ENCODE measurements at regions not wholly inside any gene's neighbourhood (a gene's known extent, or its start where the extent isn't known, plus 50 kb on each side); places are given as distances from the start of the nearest gene placed in this dataset.

GRCh38 chr22:26798462-26799065, 141.2 kb downstream of the MIAT start:
- DNase-seq (ENCODE audit: low spot score), result no peak
- intact Hi-C loops (cut with DNase I), result no loop called here

DNA sequence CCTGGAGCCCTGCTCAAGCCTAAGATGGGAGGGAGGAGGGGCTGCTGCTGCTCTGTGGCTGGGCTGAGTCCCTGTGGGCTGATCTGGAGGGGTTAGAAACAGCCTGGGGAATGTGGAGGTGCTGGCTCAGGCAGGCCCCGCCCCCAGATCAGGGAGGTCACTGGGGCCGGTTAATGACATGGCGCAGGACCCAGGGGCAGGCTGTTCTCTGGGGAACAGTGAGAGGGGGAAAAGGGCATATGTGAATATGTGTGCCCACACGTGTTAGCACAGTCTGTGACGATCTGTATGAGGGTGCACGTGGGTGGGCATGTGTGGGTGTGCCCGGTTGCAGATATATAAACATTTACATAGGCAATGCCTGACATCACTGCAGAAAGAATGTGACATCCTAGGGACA, 143.5 kb downstream of the MIAT start:
- DNase-seq (ENCODE audit: low spot score), result no peak
- intact Hi-C loops (cut with DNase I), result no loop called here

DNA sequence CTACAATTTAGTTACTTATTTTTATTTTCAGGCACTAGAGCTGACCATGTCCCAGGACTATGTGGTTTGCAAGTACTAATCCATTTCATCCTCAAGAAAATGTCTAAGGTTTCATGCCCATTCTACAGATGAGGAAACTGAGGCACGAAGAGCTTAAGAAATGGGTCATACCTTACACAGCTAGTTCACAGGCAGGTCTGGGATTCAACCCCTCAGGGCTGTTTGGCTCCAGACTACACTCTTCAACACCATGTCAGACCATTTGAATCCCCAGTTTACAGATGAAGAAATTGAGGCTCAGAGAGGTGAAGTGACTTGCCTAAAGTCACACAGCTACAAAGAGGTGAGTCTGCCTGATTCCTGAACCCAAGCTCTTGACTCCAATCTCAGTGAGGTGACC, 144.1 kb downstream of the MIAT start:
- DNase-seq (ENCODE audit: low spot score), result no peak
- intact Hi-C loops (cut with DNase I), result no loop called here

DNA sequence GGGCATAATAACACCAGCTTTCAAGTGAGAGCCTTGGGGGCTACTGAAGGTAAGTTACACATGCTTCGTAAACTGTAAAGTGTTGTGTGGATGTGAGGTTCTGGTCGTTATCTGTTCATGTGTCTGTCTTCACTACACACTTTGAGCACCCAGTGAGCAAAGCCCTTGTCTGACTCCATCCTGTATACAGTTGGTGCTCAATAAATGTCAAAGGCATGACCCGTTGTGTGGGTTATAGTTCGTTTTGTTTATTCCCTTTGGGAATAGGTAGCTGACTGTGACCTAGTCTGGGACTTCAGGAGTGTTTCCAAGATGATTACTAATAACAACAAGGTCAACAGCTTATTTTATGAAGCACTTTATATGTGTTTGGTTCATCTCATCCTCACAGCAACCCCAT, 146.9 kb downstream of the MIAT start:
- DNase-seq (ENCODE audit: low spot score), result no peak
- intact Hi-C loops (cut with DNase I), result no loop called here

GRCh38 chr22:26804911-26805539, 147.6 kb downstream of the MIAT start:
- intact Hi-C loops (cut with DNase I), result no loop called here
- no peak for DNase-seq (ENCODE audit: low spot score)

DNA sequence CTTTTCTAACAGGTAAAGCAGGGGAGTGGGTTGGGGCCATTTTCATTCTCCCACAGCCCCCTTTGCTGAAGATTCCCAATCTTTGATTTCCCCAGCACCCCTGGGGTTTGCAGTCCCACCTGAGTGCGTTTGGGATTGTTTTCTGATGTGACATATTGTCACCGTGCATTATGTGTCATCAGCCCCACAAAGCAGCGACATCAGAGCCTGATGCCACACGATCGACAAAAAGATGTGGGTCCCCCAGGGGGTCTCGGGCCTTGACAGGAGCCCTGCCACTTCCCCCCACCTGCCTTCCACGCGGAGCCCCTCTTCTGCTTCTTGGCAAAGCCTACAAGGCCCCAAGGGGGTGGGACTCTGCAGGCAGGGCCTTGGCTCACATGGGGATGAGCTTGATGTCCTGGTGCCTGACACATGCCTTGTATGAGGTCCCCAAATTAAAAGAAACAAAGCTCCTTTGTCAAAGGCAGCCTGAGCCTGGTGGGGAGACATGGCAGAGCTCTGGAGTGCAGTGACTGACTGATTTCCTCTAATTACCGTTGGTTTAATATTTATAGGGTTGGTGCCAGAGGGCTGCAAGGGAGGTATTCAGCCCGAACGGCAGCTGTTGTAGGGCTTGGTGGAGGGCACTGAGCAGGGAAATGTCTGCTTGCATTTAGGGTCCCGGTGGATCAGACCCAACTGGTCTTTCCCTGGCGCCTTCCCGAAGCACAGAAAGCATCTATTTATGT, 149.2 kb downstream of the MIAT start:
- no peak for DNase-seq (ENCODE audit: low spot score)
- intact Hi-C loops (cut with DNase I), result no loop called here

- DNase-seq (ENCODE audit: low spot score), result no peak
- intact Hi-C loops (cut with DNase I), result no loop called here
These were observed 154.2 kb downstream of the MIAT start for GRCh38 chr22:26811647-26811992.

- intact Hi-C loops (cut with DNase I), result no loop called here
- no peak for DNase-seq (ENCODE audit: low spot score)
These were observed 155.3 kb downstream of the MIAT start for GRCh38 chr22:26812731-26813130.

DNA sequence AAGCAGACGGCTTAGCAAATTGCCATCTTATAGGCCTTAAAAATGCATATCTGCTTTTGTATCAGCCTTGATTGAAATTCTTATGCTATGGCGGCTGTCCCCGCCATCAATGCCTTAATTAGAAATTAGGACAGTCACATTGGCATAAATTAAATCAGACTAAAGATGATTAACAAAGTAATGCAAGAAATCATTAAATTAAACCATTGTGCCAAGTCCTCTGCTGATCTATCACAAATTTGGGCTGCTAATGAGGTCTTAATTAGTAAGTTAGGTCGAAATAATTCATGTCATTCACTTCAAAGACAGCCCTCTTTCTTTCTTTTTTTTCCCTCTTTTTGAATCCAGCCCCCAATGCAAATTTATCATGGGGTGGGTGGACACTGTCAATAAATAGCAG, 159.3 kb downstream of the MIAT start:
- no peak for DNase-seq (ENCODE audit: low spot score)
- intact Hi-C loops (cut with DNase I), result no loop called here

DNA sequence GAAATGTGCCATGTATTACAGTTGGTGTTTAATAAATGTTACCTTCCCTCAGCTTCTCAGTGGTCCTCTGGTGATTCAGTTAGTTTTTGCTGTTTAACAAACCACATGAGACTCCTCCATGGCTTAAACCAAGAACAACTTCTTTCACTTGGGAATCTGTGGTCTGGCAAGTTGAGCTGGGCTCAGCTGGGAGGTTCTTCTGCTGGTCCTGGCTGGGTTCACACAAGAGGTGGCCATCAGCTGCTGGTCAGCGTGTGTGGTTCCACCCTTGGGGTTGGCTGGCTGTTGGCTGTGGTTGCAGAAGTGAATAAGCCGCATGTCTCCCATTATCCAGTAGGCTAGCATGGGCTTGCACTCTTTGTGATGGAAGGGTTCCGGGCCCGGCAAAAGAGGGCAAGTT, 160.5 kb downstream of the MIAT start:
- no peak for DNase-seq (ENCODE audit: low spot score)
- intact Hi-C loops (cut with DNase I), result no loop called here

- DNase-seq (ENCODE audit: low spot score), result no peak
- intact Hi-C loops (cut with DNase I), result no loop called here
These were observed 164.5 kb downstream of the MIAT start for GRCh38 chr22:26821854-26822253.

- peak; percentile 39 for DNase-seq (ENCODE audit: low spot score)
- intact Hi-C loops (cut with DNase I), result no loop called here
These were observed 164.9 kb downstream of the MIAT start for GRCh38 chr22:26822313-26822712.

DNA sequence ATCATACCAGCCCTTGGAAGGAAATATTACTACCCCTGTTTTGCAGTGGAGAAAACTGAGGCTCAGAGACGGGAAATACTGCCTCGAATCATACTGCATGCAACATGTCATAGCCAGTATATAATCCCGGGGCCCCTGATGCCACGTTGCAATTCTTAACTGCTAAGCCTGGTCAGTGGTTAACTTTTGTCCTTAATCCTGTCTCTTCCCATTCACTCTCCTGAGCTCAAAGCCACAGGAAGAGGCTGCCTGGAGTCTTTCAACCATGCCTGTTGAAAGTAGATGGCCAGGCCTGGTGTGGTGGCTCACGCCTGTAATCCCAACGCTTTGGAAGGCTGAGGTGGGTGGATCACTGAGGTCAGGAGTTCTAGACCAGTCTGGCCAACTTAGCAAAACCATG, 166.6 kb downstream of the MIAT start:
- DNase-seq (ENCODE audit: low spot score), result peak; percentile 51
- intact Hi-C loops (cut with DNase I), result no loop called here

DNA sequence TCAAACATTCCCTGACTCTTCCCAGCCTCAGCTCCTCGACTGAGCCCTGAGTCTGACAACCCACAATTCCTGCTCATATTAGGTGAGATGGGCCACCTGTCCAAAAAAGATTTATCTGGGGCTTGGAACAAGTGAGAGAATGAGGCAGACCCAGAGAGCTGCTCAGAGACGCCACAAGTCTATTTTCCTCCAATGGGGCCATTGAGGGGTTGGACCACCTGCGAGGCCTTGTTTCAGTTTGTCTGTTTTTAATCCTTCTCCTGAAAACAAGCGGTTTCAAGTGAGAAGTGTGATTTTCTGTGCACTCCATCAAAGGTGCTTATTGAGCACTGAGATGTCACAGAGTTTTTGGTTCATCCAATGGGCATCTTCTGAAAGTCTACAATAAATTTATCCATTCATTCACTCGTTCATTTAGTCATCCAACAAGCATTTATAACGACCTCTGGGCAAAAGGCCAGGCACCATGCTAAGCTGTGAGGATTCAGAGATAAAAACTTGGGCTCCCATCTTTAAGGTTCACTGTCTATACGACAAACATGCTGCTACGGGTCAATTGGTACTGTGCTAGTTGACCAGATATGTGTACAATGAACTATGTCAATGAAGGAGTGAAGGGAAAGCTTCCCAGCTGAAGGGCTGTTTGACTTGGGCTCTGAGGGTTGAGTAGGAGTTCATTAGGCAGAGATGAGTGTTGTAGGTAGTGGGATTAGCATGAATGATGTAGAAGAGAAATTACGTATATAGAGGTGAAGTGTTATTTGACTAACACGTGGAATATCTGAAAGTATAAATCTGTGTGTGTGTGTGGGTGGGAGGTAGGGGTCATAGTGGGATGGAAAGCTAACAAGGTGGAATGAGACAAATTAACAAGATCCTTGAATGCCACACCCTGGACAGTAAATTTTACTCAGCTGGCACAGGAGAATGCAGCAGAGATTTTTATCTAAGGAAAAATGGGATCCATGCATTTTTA, 168.9 kb downstream of the MIAT start:
- peak; percentile 14 for DNase-seq (ENCODE audit: low spot score)
- intact Hi-C loops (cut with DNase I), result no loop called here

DNA sequence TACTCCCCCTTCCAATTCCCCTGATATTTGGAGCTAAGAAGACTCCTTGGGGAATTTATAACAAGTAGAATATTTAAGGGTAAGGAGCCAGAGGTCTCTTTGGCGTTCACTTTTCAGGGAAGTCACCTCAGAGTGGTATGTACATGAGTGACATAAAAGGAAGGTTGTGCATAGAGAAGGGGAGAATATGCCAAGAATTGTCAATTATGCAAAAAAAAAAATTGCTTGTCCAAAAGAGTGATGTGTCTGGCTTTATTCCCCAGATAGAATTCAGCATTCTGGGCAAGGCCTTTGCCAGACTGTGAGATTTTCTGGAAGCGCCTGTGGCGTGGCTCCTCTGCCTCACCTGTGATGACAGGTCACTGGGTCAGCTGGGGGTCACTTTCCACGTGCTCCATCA, 170.2 kb downstream of the MIAT start:
- intact Hi-C loops (cut with DNase I), result no loop called here
- DNase-seq (ENCODE audit: low spot score), result no peak

GRCh38 chr22:26828311-26828710, 170.9 kb downstream of the MIAT start:
- intact Hi-C loops (cut with DNase I), result no loop called here
- DNase-seq (ENCODE audit: low spot score), result no peak

- DNase-seq (ENCODE audit: low spot score), result no peak
- intact Hi-C loops (cut with DNase I), result no loop called here
These were observed 173.4 kb downstream of the MIAT start for GRCh38 chr22:26830837-26831236.

- intact Hi-C loops (cut with DNase I), result no loop called here
- no peak for DNase-seq (ENCODE audit: low spot score)
These were observed 177.6 kb downstream of the MIAT start for GRCh38 chr22:26835023-26835422.

DNA sequence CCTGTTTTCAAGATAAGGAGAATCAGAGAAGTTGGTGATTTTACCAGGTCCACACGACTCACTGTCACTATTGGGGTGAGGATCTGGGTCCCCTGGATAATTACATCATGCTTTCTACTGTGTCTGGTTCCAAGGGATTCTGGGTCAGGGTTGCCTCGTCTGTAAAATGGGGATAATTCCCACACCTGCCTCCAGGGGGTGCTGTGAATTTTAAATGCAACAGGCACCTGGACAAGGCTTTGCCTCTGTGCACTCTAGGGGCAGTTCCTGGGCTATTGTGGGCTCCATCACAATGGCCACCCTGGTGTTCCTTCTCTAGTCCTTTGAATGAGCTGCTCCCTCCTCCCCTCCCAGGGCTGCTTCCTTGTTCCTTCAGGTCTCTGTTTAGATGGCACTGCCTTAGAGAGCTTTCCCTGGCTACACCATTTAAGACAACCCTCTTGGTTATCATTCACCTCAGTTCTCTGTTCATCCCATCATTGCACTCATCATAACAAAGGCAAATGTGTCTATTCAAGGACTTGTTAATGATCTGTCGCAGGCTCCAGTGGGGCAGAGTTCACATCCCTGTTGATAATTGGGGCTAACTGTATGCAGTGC, 178.6 kb downstream of the MIAT start:
- DNase-seq (ENCODE audit: low spot score), result no peak

More for the DNA sequence above, 178.6 kb downstream of the MIAT start:
- intact Hi-C loops (cut with DNase I), result no loop called here
